ENCODE measurements at regions not wholly inside any gene's neighbourhood (a gene's known extent, or its start where the extent isn't known, plus 50 kb on each side); places are given as distances from the start of the nearest gene placed in this dataset.

GRCh38 chr17:33914125-33914524 lies 341.0 kb upstream of the CCL2 start:
- TF ChIP-seq OSR1 (CRISPR knock-in tag; IDR thresholded peaks at IDR 0.05): no peak
- TF ChIP-seq CREB5 (CRISPR knock-in tag; IDR thresholded peaks at IDR 0.05; ENCODE audit: low read depth): no peak
- no peak for TF ChIP-seq PATZ1 (CRISPR knock-in tag; IDR thresholded peaks at IDR 0.05; ENCODE audit: borderline replicate concordance)
- TF ChIP-seq BACH2 (CRISPR knock-in tag; IDR thresholded peaks at IDR 0.05; ENCODE audit: borderline replicate concordance): no peak
- no peak for TF ChIP-seq ESRRG (CRISPR knock-in tag; IDR thresholded peaks at IDR 0.05)
